ENCODE measurements at regions not wholly inside any gene's neighbourhood (a gene's known extent, or its start where the extent isn't known, plus 50 kb on each side); places are given as distances from the start of the nearest gene placed in this dataset.

GRCh38 chr5:168070761-168071160 is 220.7 kb upstream of the WWC1 start:
- Mint-ChIP-seq H3K36me3 (ENCODE audit: insufficient read depth) (no peaks in the 10 kb centered on the region), H3K4me1 (ENCODE audit: low read depth) (no peaks in the 10 kb centered on the region), H3K27ac (no peak overlapping the region), H3K27me3 (peaks cover 24% of the 10 kb centered on the region), H3K4me3 (ENCODE audit: low read depth) (no peak overlapping the region), H3K9me3 (ENCODE audit: low read depth) (no peaks in the 10 kb centered on the region)
- no peak for DNase-seq (ENCODE audit: low spot score, unreplicated experiment)
- TF ChIP-seq CTCF (IDR thresholded peaks at IDR 0.05; ENCODE audit: unreplicated experiment) = no peak

- H3K27me3 Mint-ChIP-seq = peaks cover 24% of the 10 kb centered on the region
- DNase-seq (ENCODE audit: low spot score, unreplicated experiment) = no peak
Observed at GRCh38 chr5:168072665-168073064, 218.8 kb upstream of the WWC1 start.

DNA sequence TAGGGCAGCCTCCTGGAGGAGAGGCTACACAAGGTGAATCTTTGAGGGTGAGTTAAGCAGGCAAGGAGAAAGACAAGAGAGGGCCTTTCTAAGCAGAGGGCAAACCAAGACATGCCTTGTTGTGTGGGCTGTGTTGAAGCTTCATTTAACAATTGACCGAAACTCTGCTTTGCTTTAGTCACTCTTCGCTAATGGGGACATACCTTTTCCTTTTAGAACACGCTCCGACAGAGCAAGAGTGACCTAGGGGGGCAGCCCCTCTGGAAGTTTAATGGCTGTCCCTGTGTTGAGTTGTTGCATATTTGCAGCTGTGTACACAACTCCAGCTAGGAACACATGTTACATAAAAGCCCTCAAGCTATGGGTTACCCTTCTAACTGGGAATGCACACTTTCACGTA is 218.1 kb upstream of the WWC1 start:
- DNase-seq (ENCODE audit: low spot score, unreplicated experiment) = no peak
- no peak overlapping the region for H3K4me3 Mint-ChIP-seq (ENCODE audit: low read depth)
- H3K27ac Mint-ChIP-seq = no peak overlapping the region
- H3K9me3 Mint-ChIP-seq (ENCODE audit: low read depth) = no peaks in the 10 kb centered on the region
- TF ChIP-seq CTCF (IDR thresholded peaks at IDR 0.05; ENCODE audit: unreplicated experiment) = no peak
- H3K36me3 Mint-ChIP-seq (ENCODE audit: insufficient read depth) = no peaks in the 10 kb centered on the region
- H3K27me3 Mint-ChIP-seq = peaks cover 20% of the 10 kb centered on the region
- no peaks in the 10 kb centered on the region for H3K4me1 Mint-ChIP-seq (ENCODE audit: low read depth)

More at GRCh38 chr5:168072665-168073064, 218.8 kb upstream of the WWC1 start:
- Mint-ChIP-seq H3K27ac (no peak overlapping the region), H3K36me3 (ENCODE audit: insufficient read depth) (no peaks in the 10 kb centered on the region), H3K9me3 (ENCODE audit: low read depth) (no peaks in the 10 kb centered on the region), H3K4me1 (ENCODE audit: low read depth) (no peaks in the 10 kb centered on the region), H3K4me3 (ENCODE audit: low read depth) (no peak overlapping the region)
- TF ChIP-seq CTCF (IDR thresholded peaks at IDR 0.05; ENCODE audit: unreplicated experiment) = no peak

- H3K4me1 Mint-ChIP-seq (ENCODE audit: low read depth) = no peaks in the 10 kb centered on the region
- H3K9me3 Mint-ChIP-seq (ENCODE audit: low read depth) = no peaks in the 10 kb centered on the region
- no peak overlapping the region for H3K4me3 Mint-ChIP-seq (ENCODE audit: low read depth)
- peaks cover 20% of the 10 kb centered on the region for H3K27me3 Mint-ChIP-seq
- DNase-seq (ENCODE audit: low spot score, unreplicated experiment) = no peak
- no peaks in the 10 kb centered on the region for H3K36me3 Mint-ChIP-seq (ENCODE audit: insufficient read depth)
- no peak for TF ChIP-seq CTCF (IDR thresholded peaks at IDR 0.05; ENCODE audit: unreplicated experiment)
- H3K27ac Mint-ChIP-seq = no peak overlapping the region
Observed at GRCh38 chr5:168073991-168074800, 217.2 kb upstream of the WWC1 start.

DNA sequence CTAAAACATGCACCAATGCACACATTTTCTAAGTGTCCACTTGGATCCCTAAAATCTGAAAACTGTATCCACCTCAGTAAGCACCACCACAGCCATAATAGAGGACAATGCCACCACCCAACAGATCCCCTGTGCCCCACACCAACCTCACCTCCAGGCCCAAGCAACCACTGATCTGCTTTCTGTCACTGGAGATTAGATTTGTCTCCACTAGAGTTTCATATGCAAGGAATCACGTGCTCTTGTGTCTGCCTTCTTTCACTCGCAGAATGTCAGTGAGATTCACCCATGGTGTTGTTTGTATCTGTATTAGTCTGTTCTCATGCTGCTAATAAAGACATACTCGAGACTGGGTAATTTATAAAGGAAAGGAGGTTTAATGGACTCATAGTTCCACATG is 216.1 kb upstream of the WWC1 start:
- TF ChIP-seq CTCF (IDR thresholded peaks at IDR 0.05; ENCODE audit: unreplicated experiment) = no peak
- no peak overlapping the region for H3K27ac Mint-ChIP-seq
- no peaks in the 10 kb centered on the region for H3K4me1 Mint-ChIP-seq (ENCODE audit: low read depth)
- H3K4me3 Mint-ChIP-seq (ENCODE audit: low read depth) = no peak overlapping the region
- no peak for DNase-seq (ENCODE audit: low spot score, unreplicated experiment)
- no peaks in the 10 kb centered on the region for H3K9me3 Mint-ChIP-seq (ENCODE audit: low read depth)
- no peaks in the 10 kb centered on the region for H3K36me3 Mint-ChIP-seq (ENCODE audit: insufficient read depth)
- peaks cover 13% of the 10 kb centered on the region for H3K27me3 Mint-ChIP-seq
